DMS114 treated with DMSO at 0.1 percent for 48 hours (cell line): ENCODE measurements at regions not wholly inside any gene's neighbourhood (a gene's known extent, or its start where the extent isn't known, plus 50 kb on each side); places are given as distances from the start of the nearest gene placed in this dataset.

Source experiments
- DNase-seq: peaks from one replicate; lab custom pipeline; 2025; ENCODE audit not compliant: unreplicated experiment; lab: John Stamatoyannopoulos, UW

- no peak for DNase-seq
Observed at GRCh38 chr2:207256476-207257207, 90.9 kb upstream of the KLF7 start.

- DNase-seq: no peak
Observed at GRCh38 chr2:207257251-207258250, 91.8 kb upstream of the KLF7 start.

DNA sequence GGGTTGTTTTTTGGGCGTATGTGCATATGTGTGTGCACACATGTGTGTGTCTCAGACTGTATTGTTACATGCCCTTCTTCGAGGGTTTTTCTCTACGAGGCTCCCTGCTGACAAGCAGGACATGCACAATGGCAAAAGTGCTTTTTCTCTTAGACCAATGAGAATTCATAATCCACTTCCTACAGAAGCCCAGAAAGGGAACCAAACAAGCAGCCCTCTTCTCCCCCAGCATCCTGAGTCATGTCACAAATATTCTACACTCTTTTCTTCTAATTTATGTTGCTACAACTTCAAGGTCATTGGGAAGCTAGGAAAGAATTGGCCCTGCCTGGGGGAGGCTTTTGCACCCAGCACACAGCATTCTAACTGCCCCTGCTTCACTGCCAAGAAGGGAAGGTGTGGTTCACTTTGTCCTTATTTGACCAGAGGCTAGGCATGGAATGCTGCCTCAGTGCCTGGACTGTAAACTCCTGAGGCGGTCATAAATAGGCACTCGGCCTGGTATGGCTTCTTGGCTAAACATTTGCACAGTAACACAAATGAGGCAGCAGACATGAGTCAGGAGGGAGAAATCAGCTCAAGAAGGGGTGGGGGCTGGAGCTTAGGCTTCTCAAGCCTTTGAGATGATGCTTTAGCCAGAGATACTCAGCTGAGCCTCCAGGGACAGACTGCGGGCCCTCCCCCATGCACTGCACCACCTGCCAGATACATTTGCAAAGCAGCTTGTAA, 92.7 kb upstream of the KLF7 start:
- no peak for DNase-seq

DNA sequence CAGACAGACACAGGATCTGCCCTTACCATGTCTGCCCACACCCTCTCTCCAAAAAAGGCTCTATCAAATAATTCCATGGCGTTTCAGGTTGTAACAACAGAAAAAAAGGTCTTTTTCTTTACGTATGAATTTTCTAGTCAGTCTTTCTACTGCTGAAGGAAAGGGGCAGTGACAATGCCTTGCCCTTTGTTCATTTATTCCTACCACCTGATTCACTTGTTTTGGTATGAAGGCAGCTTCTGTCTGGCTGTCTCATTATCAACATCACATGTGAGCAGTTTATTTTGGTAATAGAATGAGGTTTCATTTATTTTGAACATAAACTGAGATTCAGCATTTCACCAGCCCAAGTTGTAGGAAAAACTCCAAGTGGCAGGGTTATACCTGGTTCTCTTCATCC, 94.3 kb upstream of the KLF7 start:
- DNase-seq: no peak

- no peak for DNase-seq
Observed at GRCh38 chr2:207260947-207261346, 95.2 kb upstream of the KLF7 start.

- no peak for DNase-seq
Observed at GRCh38 chr2:207264310-207264709, 98.6 kb upstream of the KLF7 start.

- DNase-seq: no peak
Observed at GRCh38 chr2:207265332-207265731, 99.6 kb upstream of the KLF7 start.

- DNase-seq: no peak
Observed at GRCh38 chr2:207265869-207266268, 100.1 kb upstream of the KLF7 start.

- no peak for DNase-seq
Observed at GRCh38 chr2:207266648-207267047, 100.9 kb upstream of the KLF7 start.

GRCh38 chr2:207269038-207269437, 103.3 kb upstream of the KLF7 start:
- no peak for DNase-seq

- DNase-seq: no peak
Observed at GRCh38 chr2:207274530-207275189, 108.9 kb upstream of the KLF7 start.

GRCh38 chr2:207275779-207276178, 110.0 kb upstream of the KLF7 start:
- no peak for DNase-seq

GRCh38 chr2:207276248-207276647, 110.5 kb upstream of the KLF7 start:
- DNase-seq: no peak

GRCh38 chr2:207276858-207277257, 111.1 kb upstream of the KLF7 start:
- no peak for DNase-seq

- DNase-seq: no peak
Observed at GRCh38 chr2:207279520-207279919, 113.8 kb upstream of the KLF7 start.

DNA sequence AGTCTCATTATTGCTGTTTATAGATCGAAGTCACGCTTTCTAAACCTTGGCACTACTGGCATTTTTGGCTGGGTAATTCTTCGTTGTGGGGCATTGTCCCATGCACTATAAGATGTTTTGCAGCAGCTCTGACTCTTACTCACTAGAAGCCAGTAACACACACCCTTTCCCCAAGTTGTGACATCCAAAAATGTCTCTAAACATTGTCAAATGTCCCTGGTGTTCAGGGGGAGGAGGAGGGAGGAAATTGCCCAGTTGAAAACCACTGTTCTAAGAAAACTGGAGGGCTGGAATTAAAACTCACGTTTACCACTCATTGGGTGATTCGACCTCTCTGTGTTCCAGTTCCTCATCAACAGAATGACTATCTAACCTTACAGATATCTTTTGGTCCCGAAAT, 115.7 kb upstream of the KLF7 start:
- no peak for DNase-seq

DNA sequence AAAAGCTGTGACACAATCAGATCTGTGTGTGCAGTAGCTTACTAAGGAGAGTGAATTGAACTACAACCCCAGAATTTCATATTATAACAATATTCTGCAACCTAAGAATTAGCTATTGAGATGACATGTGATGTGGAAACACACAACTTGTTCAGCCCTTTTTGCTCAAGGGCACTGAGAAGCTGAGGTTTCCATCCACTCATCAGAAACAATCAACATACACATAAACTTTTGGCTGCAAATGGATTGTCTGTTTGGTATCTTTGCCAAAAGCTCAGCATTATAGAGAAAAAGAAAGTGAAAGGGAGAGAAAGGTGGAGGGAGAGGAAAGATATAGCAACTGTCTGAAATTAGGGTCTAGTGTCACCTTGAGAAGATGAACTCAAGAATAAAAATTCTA, 117.2 kb upstream of the KLF7 start:
- DNase-seq: no peak

DNA sequence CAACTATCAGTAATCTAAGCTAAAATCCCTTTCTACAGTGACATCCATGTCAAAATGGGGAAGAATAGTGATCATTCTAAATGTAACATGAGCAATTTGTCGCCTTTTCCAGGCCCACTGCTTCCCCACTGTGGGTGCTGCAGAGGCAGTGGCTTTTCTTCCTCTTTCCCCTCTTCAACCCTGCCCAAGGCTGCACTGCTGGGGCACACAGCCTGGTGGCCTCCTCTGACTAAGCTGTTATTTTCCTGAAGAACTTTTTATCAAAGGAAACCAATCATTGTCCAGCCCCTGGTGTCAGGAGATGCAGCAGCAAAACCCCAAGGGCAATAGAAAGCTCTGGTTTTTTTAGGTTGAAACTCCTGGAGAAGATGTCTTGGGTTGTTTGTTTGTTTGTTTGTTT, 117.6 kb upstream of the KLF7 start:
- DNase-seq: no peak

GRCh38 chr2:207284556-207285472, 119.1 kb upstream of the KLF7 start:
- DNase-seq: no peak

GRCh38 chr2:207285473-207285815, 119.7 kb upstream of the KLF7 start:
- no peak for DNase-seq
